Gastroesophageal sphincter (tissue), 4 donors: ENCODE measurements at regions not wholly inside any gene's neighbourhood (a gene's known extent, or its start where the extent isn't known, plus 50 kb on each side); places are given as distances from the start of the nearest gene placed in this dataset.

ENCODE experiments used
- ATAC-seq: fragments of 150-250 bp; one replicate; pipeline ENCODE4 v1.9.1; 2016; ENCODE audit warnings: mild to moderate bottlenecking, moderate library complexity
- H3K27ac ChIP-seq, 4 donors: fragments of 200-600 bp; sonication (generic) in 3 of 4; 1 replicate in 3 of 4; 2 replicates in 1 of 4; pipeline ENCODE4 v1.5.1; 2016 to 2019
- H3K27me3 ChIP-seq: fragments of 200-600 bp; sonication (generic); one replicate; pipeline ENCODE4 v1.5.1; 2019
- H3K36me3 ChIP-seq, 2 donors: fragments of 200-600 bp; sonication (generic); one replicate each; pipeline ENCODE4 v1.5.1; 2019; ENCODE audit warnings: control low read depth in 1 of 2
- H3K4me1 ChIP-seq, 3 donors: fragments of 200-600 bp; sonication (generic); 1 replicate in 2 of 3; 2 replicates in 1 of 3; pipeline ENCODE4 v1.5.1; 2016 to 2019; ENCODE audit warnings: control low read depth in 2 of 3
- H3K4me3 ChIP-seq, 2 donors: fragments of 200-600 bp; sonication (generic); one replicate each; pipeline ENCODE4 v1.5.1; 2019; ENCODE audit warnings: mild to moderate bottlenecking in 1 of 2, moderate library complexity in 1 of 2
- H3K9me3 ChIP-seq, 3 donors: fragments of 200-600 bp; sonication (generic); one replicate each; pipeline ENCODE4 v1.5.1; 2017 to 2019; ENCODE audit warnings: control low read depth in 2 of 3
- EP300 ChIP-seq: sonication (generic); formaldehyde crosslinking; IDR thresholded peaks from one replicate; pipeline ENCODE4 v1.6.1; 2017; ENCODE audit warnings: antibody characterized with exemption, mild to moderate bottlenecking
- POLR2A ChIP-seq, 2 donors: fragments of 450-650 bp; IDR thresholded peaks; one replicate each; pipeline ENCODE4 v1.6.1; 2017; ENCODE audit warnings: antibody characterized with exemption in 2 of 2, mild to moderate bottlenecking in 2 of 2, moderate library complexity in 1 of 2
- POLR2AphosphoS5 ChIP-seq: sonication (generic); formaldehyde crosslinking; IDR thresholded peaks from one replicate; pipeline ENCODE4 v1.6.1; 2017; ENCODE audit warnings: antibody characterized with exemption
- WGBS, 2 donors: methylation state at CpG; one replicate each; pipeline ENCODE4 v1.1.5; 2018; ENCODE audit warnings: low coverage in 1 of 2; 5-methylcytosine and 5-hydroxymethylcytosine counted together
- TF ChIP-seq, protein P1 (sequence below), 4 experiments: fragments of 200-600 bp in 2 of 4; fragments of 450-650 bp in 2 of 4; sonication (generic) in 1 of 4; IDR thresholded peaks; one replicate each; pipeline ENCODE4 v1.5.1; 2017 to 2019; ENCODE audit warnings: antibody characterized with exemption in 4 of 4, mild to moderate bottlenecking in 2 of 4, moderate library complexity in 2 of 4

DNA sequence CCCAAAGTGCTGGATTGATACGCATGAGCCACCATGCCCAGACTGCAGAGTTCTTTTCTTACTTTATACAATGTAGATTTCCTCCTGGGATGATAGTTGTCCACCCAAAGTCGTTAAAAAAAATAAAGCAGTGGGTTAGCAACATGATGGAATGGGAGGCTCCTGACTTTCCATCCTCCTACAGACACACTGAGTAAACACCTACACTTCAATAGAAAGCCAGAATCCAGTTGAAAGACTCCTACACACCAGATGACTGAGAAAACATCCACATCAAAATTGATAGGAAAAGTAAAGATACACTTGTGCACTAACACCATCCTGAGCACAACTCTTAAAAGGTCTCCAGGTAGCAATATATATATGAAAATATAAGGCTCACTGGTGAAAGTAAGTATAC lies 95.0 kb upstream of the TUT7 start:
- peaks cover 0 to 15% (median 0%) of the 10 kb centered on the region in 3 donors for H3K4me1 ChIP-seq
- no peak overlapping the region for H3K27ac ChIP-seq
- no peaks in the 10 kb centered on the region for H3K9me3 ChIP-seq
- TF ChIP-seq POLR2A (IDR thresholded peaks at IDR 0.05) = no peak
- no peak for TF ChIP-seq POLR2AphosphoS5
- TF ChIP-seq EP300 = no peak
- TF ChIP-seq, protein P1, sequence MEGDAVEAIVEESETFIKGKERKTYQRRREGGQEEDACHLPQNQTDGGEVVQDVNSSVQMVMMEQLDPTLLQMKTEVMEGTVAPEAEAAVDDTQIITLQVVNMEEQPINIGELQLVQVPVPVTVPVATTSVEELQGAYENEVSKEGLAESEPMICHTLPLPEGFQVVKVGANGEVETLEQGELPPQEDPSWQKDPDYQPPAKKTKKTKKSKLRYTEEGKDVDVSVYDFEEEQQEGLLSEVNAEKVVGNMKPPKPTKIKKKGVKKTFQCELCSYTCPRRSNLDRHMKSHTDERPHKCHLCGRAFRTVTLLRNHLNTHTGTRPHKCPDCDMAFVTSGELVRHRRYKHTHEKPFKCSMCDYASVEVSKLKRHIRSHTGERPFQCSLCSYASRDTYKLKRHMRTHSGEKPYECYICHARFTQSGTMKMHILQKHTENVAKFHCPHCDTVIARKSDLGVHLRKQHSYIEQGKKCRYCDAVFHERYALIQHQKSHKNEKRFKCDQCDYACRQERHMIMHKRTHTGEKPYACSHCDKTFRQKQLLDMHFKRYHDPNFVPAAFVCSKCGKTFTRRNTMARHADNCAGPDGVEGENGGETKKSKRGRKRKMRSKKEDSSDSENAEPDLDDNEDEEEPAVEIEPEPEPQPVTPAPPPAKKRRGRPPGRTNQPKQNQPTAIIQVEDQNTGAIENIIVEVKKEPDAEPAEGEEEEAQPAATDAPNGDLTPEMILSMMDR (IDR thresholded peaks at IDR 0.05) = no peak
- H3K27me3 ChIP-seq = no peaks in the 10 kb centered on the region
- no peak for ATAC-seq
- no peaks in the 10 kb centered on the region for H3K36me3 ChIP-seq
- no peak overlapping the region for H3K4me3 ChIP-seq
- WGBS, 2 donors = 60 to 64% methylated on average over 1 to 2 of the region's 2 CpGs

DNA sequence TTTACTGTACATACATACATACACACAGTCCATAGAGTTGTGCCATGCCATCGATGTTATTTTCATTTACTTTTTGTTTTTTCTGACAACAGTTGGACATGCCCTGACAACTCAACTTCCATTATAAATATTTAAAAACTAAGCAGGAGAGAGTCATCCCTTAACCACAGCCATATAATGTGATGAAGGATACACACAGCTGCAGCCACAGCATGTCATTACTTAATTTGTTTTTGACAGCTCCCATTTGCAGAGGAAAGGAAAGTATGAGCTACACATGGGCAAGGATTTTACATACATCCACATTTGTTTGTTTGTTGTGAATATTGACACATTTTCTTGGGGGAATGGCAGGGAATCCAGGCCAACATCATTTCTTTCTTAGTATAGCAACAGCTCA lies 91.5 kb upstream of the TUT7 start:
- TF ChIP-seq EP300 (no peak), POLR2A (IDR thresholded peaks at IDR 0.05) (no peak), POLR2AphosphoS5 (no peak)
- TF ChIP-seq, protein P1 (IDR thresholded peaks at IDR 0.05) = no peak
- Histone ChIP-seq H3K27ac (no peak overlapping the region), H3K9me3 (no peaks in the 10 kb centered on the region), H3K27me3 (no peaks in the 10 kb centered on the region), H3K4me3 (no peak overlapping the region), H3K36me3 (no peaks in the 10 kb centered on the region), H3K4me1 (no peaks in the 10 kb centered on the region)
- 58 to 67% methylated on average over 1 of the region's 1 CpG for WGBS, 2 donors
- no peak for ATAC-seq

DNA sequence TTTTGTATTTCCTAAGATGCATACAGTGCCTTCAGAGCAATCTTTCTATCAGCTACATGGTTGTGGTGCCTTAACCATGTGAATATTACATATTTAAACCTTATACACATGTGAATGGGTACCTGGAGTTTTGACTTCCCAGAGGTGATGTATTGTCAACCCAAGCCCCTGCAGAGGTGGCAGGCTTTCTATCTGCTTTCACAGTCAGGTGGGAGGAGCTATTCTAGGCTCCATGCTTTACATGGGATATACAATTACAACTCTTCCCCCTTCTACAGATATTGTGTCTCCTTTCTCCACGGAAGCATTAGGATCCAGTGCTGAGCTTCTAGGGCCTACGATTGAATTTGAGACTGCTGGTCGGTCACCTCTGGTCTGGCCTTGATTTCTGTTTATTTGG lies 89.8 kb upstream of the TUT7 start:
- ATAC-seq = no peak
- peaks cover 0 to 12% (median 0%) of the 10 kb centered on the region in 3 donors for H3K4me1 ChIP-seq
- no peaks in the 10 kb centered on the region for H3K27me3 ChIP-seq
- WGBS, 2 donors = 98 to 100% methylated on average over 3 of the region's 3 CpGs
- no peak overlapping the region for H3K27ac ChIP-seq
- no peak overlapping the region for H3K4me3 ChIP-seq
- TF ChIP-seq, protein P1 (IDR thresholded peaks at IDR 0.05) = no peak
- TF ChIP-seq EP300 (no peak), POLR2AphosphoS5 (no peak), POLR2A (IDR thresholded peaks at IDR 0.05) (no peak)
- no peaks in the 10 kb centered on the region for H3K36me3 ChIP-seq
- no peaks in the 10 kb centered on the region for H3K9me3 ChIP-seq

DNA sequence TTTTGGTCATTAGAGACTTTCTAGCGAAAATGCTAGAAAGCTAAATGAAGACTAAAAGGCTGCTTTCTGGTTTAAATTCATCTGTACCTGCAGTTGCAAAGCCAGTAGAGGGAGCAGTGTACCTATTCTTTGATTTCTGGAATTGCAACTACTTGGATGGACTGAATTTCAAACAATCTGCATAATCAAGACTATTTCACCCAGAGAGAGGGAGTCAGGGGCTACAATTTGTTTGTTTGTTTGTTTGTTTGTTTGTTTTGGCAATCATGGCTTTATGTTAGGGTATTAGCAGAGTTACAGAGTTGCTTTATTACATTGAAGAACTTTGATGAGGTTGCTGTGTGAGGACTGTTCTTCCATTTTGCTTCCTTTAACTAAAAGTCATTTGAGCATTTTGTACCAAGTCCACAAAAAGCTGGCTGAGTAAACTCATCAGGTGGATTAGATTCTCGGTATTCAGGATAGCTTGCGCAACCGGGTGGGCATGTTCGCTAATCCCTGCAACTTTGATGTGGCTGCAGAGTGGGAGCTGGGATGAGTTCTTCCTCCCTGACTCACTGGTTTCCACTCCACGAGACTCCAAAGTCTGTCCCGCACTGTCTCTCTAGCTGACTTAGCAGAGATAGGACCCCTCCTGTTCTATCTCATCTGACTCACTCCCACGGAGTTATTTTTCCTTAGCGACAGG lies 80.0 kb upstream of the TUT7 start:
- Histone ChIP-seq H3K27me3 (no peaks in the 10 kb centered on the region), H3K9me3 (no peaks in the 10 kb centered on the region), H3K36me3 (no peaks in the 10 kb centered on the region), H3K27ac (peak overlapping the region in 2 of 4 donors; percentile 11 to 14), H3K4me3 (no peak overlapping the region), H3K4me1 (peaks cover 0 to 8% (median 0%) of the 10 kb centered on the region in 3 donors)
- ATAC-seq = peak; percentile 86
- 20 to 22% methylated on average over 4 to 5 of the region's 9 CpGs for WGBS, 2 donors
- TF ChIP-seq, protein P1 (IDR thresholded peaks at IDR 0.05) = peak; percentile 66 to 87 (median 81)
- TF ChIP-seq POLR2A (IDR thresholded peaks at IDR 0.05) = no peak
- no peak for TF ChIP-seq EP300
- peak; percentile 34 for TF ChIP-seq POLR2AphosphoS5

DNA sequence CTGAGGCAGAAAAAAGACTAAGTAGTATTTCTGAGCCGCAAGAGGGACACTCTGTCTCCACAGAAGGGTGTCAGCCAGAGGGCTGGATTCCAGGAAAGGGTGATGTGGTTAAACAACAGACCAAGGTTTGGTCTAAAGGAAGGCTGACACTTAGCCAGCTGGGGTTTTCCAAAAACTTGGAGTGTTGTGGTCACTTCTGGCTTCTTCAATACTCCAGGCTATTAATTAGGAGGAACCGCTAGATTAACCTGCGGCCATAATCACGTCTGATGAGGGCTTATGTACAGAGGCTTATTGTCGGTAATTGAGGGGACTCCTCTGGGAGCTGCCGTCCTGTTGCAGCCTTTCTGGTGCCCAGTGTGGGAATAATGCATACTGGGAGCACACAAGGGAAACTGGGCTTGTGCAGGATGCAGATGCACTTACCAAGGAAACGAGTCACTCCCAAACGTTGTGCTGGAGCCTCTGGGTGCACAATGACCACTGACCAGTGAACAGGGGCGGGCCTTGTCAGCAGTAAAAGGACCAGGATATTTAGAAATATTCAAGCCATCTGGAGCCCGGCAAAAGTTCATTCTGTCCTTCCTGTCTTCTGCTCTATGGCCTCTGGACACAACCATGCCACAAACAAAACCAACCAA lies 70.2 kb upstream of the TUT7 start:
- H3K27me3 ChIP-seq = no peaks in the 10 kb centered on the region
- TF ChIP-seq POLR2AphosphoS5 (no peak), EP300 (no peak), POLR2A (IDR thresholded peaks at IDR 0.05) (no peak)
- TF ChIP-seq, protein P1 (IDR thresholded peaks at IDR 0.05) = no peak
- no peak overlapping the region for H3K27ac ChIP-seq
- no peaks in the 10 kb centered on the region for H3K36me3 ChIP-seq
- H3K9me3 ChIP-seq = no peaks in the 10 kb centered on the region
- H3K4me3 ChIP-seq = no peak overlapping the region
- ATAC-seq = no peak
- peaks cover 0 to 7% (median 0%) of the 10 kb centered on the region in 3 donors for H3K4me1 ChIP-seq
- WGBS, 2 donors = 46 to 63% methylated on average over 8 to 10 of the region's 10 CpGs
